Prostate gland (tissue), 2 donors: ENCODE measurements at regions not wholly inside any gene's neighbourhood (a gene's known extent, or its start where the extent isn't known, plus 50 kb on each side); places are given as distances from the start of the nearest gene placed in this dataset.

Source experiments
- CTCF ChIP-seq, 4 experiments: fragments of 200-600 bp in 2 of 4; fragments of 450-650 bp in 2 of 4; sonication (generic) in 2 of 4; IDR thresholded peaks; 1 replicate in 3 of 4; 2 replicates in 1 of 4; pipeline ENCODE4 v1.5.1; 2016 to 2019; ENCODE audit warnings: antibody characterized with exemption in 4 of 4, mild to moderate bottlenecking in 2 of 4, moderate library complexity in 2 of 4
- POLR2A ChIP-seq: fragments of 450-650 bp; IDR thresholded peaks from one replicate; pipeline ENCODE4 v1.6.1; 2016; ENCODE audit warnings: antibody characterized with exemption, mild to moderate bottlenecking
- POLR2AphosphoS5 ChIP-seq: sonication (generic); formaldehyde crosslinking; IDR thresholded peaks from one replicate; pipeline ENCODE4 v1.6.1; 2017; ENCODE audit warnings: antibody characterized with exemption

GRCh38 chr9:108081112-108081511 is 591.5 kb upstream of the KLF4 start:
- TF ChIP-seq CTCF (IDR thresholded peaks at IDR 0.05) = no peak
- no peak for TF ChIP-seq POLR2A
- no peak for TF ChIP-seq POLR2AphosphoS5
